HepG2 (cell line): ENCODE measurements at regions not wholly inside any gene's neighbourhood (a gene's known extent, or its start where the extent isn't known, plus 50 kb on each side); places are given as distances from the start of the nearest gene placed in this dataset.

Experiments used
- DNMT1 ChIP-seq: sonication (generic); formaldehyde crosslinking; IDR thresholded peaks from 2 replicates; pipeline ENCODE4 v1.5.1; 2020; ENCODE audit warnings: mild to moderate bottlenecking, missing genetic modification reagents
- DPF2 ChIP-seq: sonication (generic); formaldehyde crosslinking; IDR thresholded peaks from 2 replicates; pipeline ENCODE4 v1.4.0; 2020; ENCODE audit warnings: mild to moderate bottlenecking, low read depth, missing genetic modification reagents, borderline replicate concordance
- E2F5 ChIP-seq: sonication (generic); formaldehyde crosslinking; conservative IDR thresholded peaks from 2 replicates; pipeline ENCODE4 v1.4.0; 2020; ENCODE audit warnings: missing genetic modification reagents
- HOXD1 ChIP-seq: sonication (generic); formaldehyde crosslinking; IDR thresholded peaks from 2 replicates; pipeline ENCODE4 v1.5.0; 2020; ENCODE audit warnings: missing genetic modification reagents
- KIAA2018 ChIP-seq: sonication (generic); formaldehyde crosslinking; IDR thresholded peaks from 2 replicates; pipeline ENCODE4 v1.5.0; 2020; ENCODE audit warnings: mild to moderate bottlenecking, missing genetic modification reagents, borderline replicate concordance
- ONECUT2 ChIP-seq: sonication (generic); formaldehyde crosslinking; IDR thresholded peaks from 2 replicates; pipeline ENCODE4 v1.4.0; 2020; ENCODE audit warnings: missing genetic modification reagents
- RFX1 ChIP-seq: fragments of 450-650 bp; IDR thresholded peaks from 2 replicates; pipeline ENCODE4 v1.6.1; 2017
- THRA ChIP-seq: sonication (generic); formaldehyde crosslinking; IDR thresholded peaks from 2 replicates; pipeline ENCODE4 v1.4.0; 2020; ENCODE audit warnings: missing genetic modification reagents, borderline replicate concordance
- ZNF253 ChIP-seq: sonication (generic); formaldehyde crosslinking; IDR thresholded peaks from 2 replicates; pipeline ENCODE4 v1.8.0; 2022; ENCODE audit warnings: mild to moderate bottlenecking, missing genetic modification reagents, borderline replicate concordance
- ZNF414 ChIP-seq: sonication (generic); formaldehyde crosslinking; IDR thresholded peaks from 2 replicates; pipeline ENCODE4 v1.5.0; 2020; ENCODE audit warnings: missing genetic modification reagents
- ZNF619 ChIP-seq: sonication (generic); formaldehyde crosslinking; IDR thresholded peaks from 2 replicates; pipeline ENCODE4 v1.4.0; 2020; ENCODE audit warnings: mild to moderate bottlenecking, missing genetic modification reagents

- TF ChIP-seq KIAA2018 (no peak), ZNF253 (CRISPR knock-in tag) (no peak), THRA (CRISPR knock-in tag) (peak; percentile 25; the same call in 1 of the 2 replicates), ZNF619 (CRISPR knock-in tag) (no peak), DNMT1 (CRISPR knock-in tag) (no peak), DPF2 (no peak), ONECUT2 (CRISPR knock-in tag) (peak; percentile 42; the same call in 1 of the 2 replicates), ZNF414 (CRISPR knock-in tag) (no peak), RFX1 (no peak), HOXD1 (CRISPR knock-in tag) (no peak), E2F5 (CRISPR knock-in tag) (no peak)
Observed at GRCh38 chr12:94078736-94079509, 69.5 kb upstream of the PLXNC1 start (continued).
